Mucosa of rectum (tissue), 2 donors: ENCODE measurements at regions not wholly inside any gene's neighbourhood (a gene's known extent, or its start where the extent isn't known, plus 50 kb on each side); places are given as distances from the start of the nearest gene placed in this dataset.

Experiments used
- H3K27ac ChIP-seq, 2 donors: one replicate each; pipeline ENCODE4 v1.7.0; 2013; ENCODE audit warnings: inconsistent platforms in 2 of 2, low read depth in 2 of 2, low read length in 2 of 2
- H3K27me3 ChIP-seq, 2 donors: one replicate each; pipeline ENCODE4 v1.7.0; 2013; ENCODE audit warnings: low read length in 2 of 2; ENCODE audit not compliant: control insufficient read depth in 2 of 2, insufficient read depth in 2 of 2
- H3K36me3 ChIP-seq, 2 donors: one replicate each; pipeline ENCODE4 v1.7.0; 2013; ENCODE audit warnings: low read length in 2 of 2; ENCODE audit not compliant: control insufficient read depth in 2 of 2, insufficient read depth in 2 of 2
- H3K4me1 ChIP-seq, 2 donors: one replicate each; pipeline ENCODE4 v1.7.0; 2013; ENCODE audit warnings: low read length in 2 of 2, mild to moderate bottlenecking in 1 of 2; ENCODE audit not compliant: control insufficient read depth in 2 of 2, insufficient read depth in 2 of 2
- H3K4me3 ChIP-seq, 2 donors: one replicate each; pipeline ENCODE4 v1.7.0; 2013; ENCODE audit warnings: low read length in 2 of 2
- H3K9ac ChIP-seq, 2 donors: one replicate each; pipeline ENCODE4 v1.7.0; 2013; ENCODE audit warnings: low read length in 2 of 2, low read depth in 1 of 2, mild to moderate bottlenecking in 1 of 2
- H3K9me3 ChIP-seq, 2 donors: one replicate each; pipeline ENCODE4 v1.7.0; 2013; ENCODE audit warnings: low read length in 2 of 2; ENCODE audit not compliant: control insufficient read depth in 2 of 2
- donor health status: healthy.
- donor health status: Normal muscosa, but diverticular disease.

DNA sequence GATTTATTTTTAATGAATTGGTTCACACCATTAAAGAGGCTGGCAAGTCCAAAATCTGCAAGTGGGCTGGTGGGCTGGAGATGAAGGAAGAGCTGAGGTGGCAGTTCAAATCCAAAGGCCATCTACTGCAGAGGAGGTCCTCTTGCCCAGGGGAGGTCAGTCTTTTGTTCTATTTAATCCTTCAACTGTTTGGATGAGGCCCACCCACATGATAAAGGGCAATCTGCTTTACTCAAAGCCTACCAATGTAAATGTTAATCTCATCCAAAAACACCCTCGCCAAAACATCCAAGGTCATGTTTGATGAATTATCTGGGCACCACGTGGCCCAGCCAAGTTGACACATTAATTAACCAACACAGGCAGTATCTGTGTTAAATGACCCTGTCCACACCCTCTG, 99.0 kb downstream of the RRAGC start:
- Histone ChIP-seq H3K9me3 (no peaks in the 10 kb centered on the region), H3K4me3 (no peak overlapping the region), H3K27me3 (peaks cover 0 to 2% of the 10 kb centered on the region in 2 donors)

DNA sequence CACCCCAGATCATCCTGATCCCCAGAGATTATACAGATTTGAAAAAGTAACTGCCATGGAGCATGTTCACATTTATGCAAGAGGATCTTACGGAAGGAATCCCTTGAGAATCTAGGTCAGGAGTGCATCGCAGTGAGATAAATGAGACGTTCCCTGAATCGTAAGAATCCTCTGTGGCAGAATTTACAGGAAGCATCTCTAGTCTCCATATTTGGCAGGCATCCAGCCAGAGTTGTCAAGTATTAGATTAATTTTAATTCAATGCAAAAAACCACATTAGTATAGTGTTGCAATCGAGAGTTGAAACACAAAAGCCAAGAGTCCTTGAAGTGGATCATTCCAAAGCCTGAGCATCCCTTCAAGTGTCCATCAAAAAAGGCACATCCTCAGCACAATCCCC, 100.8 kb downstream of the RRAGC start:
- H3K36me3 ChIP-seq = no peaks in the 10 kb centered on the region
- H3K9me3 ChIP-seq = no peaks in the 10 kb centered on the region
- no peaks in the 10 kb centered on the region for H3K27me3 ChIP-seq
- no peak overlapping the region for H3K27ac ChIP-seq
- no peak overlapping the region for H3K4me3 ChIP-seq
- no peak overlapping the region for H3K9ac ChIP-seq
- no peaks in the 10 kb centered on the region for H3K4me1 ChIP-seq

More for the DNA sequence above, 99.0 kb downstream of the RRAGC start:
- Histone ChIP-seq H3K4me1 (no peaks in the 10 kb centered on the region), H3K36me3 (no peaks in the 10 kb centered on the region), H3K9ac (no peak overlapping the region), H3K27ac (no peak overlapping the region)

DNA sequence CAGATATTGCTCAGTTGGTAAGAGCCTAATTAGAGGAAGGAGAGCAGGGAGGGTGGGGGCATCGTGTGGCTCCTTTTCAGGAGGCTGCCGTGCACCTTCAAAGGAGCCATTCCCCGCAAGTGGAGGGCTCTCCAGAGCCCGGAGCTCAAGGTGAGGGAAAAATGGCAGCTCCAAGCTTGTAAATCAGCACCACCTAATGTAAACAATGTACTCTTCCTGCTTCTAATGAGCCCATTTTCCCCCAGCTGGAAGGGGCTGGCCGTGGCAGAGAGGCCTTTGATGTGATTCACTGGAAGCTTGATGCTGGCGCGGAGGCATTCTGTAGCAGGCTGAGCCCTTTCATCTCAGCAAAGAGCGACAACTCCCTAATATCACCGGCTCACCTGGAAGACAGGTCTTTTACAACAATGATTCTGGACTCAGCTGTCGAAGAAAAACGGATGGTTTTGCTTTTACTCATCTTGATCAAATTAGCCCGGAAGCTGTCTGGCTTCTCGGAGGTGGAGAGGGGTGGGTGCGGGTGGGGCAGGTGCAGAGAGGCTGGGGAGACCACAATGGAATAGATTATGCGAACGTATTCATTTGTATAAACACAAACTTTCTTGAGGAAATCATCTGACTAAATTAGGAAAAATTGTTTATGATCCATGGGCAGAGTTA, 112.5 kb downstream of the RRAGC start:
- peaks cover 0 to 3% of the 10 kb centered on the region in 2 donors for H3K9me3 ChIP-seq
- H3K27me3 ChIP-seq = no peaks in the 10 kb centered on the region
- no peaks in the 10 kb centered on the region for H3K36me3 ChIP-seq
- no peaks in the 10 kb centered on the region for H3K4me1 ChIP-seq
- H3K9ac ChIP-seq = no peak overlapping the region
- H3K27ac ChIP-seq = no peak overlapping the region
- no peak overlapping the region for H3K4me3 ChIP-seq

DNA sequence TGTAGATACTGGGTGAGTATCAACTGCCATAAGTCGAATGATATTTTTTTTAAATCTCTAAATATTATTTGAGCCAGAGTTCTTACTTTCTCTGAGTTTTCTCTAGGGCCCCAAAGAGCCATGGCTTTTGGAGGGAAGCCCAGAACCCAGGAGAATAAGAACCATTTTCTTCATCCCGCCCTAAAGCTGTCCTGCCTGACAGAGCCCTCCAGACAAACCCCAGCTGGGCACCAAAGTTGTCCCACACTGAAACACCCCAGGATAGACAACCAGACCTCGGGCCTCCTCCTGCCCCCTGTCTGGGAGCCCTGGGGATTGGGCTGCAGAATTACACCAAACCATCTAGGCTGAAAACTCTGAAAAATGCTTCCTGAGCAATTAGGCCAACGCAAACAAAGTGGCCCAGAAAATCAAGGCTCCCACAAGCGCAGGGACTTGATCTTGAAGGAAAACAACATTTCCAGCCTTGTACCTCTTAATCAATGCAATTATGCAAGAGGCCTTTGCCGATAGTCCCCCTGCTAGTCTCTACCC, 113.1 kb downstream of the RRAGC start:
- H3K36me3 ChIP-seq = no peaks in the 10 kb centered on the region
- no peaks in the 10 kb centered on the region for H3K4me1 ChIP-seq
- H3K9ac ChIP-seq = no peak overlapping the region
- H3K4me3 ChIP-seq = no peak overlapping the region
- no peak overlapping the region for H3K27ac ChIP-seq
- peaks cover 0 to 3% of the 10 kb centered on the region in 2 donors for H3K9me3 ChIP-seq
- no peaks in the 10 kb centered on the region for H3K27me3 ChIP-seq

DNA sequence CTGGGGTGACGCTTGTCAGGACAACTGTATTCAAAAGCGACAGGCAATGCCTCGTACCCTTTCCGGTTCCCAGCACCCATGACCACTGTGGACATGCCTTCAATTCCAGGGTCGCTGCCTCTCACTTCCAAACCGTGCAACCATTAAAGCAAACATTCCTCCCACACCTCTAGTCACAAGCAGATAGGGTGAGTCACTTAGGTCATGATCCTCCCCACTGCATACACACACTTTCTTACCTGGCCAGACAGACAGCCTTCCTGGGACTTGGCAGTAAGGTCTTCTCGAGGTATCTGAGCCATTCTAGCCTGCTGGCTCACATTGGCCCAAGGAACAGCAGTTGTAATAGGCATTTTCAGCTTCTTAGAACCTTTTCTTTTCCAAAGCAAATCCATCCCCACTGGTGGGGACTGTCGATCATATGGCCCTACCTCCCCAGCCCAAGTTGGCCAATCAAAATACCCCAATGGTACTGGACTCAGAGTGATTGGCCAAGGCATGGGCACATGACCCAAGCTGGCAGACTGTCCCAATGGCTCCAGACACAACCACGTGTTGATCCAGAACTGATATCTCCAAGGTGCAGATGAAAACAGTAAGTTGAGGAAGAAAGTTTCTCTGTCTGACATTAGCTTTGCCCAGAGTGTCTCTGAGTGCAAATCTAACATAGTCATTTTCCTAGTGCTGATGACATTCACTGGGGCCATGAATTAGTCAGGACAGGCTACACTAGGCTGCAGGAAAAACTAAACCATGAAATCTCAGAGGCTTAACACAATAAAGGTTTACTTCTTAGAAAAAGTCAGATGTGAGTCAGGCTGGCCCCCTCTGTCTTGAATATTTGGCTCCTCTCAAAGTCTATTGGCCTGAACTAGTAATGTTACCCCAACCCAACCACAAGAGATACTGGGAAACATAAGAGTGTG, 113.8 kb downstream of the RRAGC start:
- Histone ChIP-seq H3K9ac (no peak overlapping the region), H3K4me3 (no peak overlapping the region), H3K27me3 (no peaks in the 10 kb centered on the region), H3K36me3 (no peaks in the 10 kb centered on the region), H3K27ac (no peak overlapping the region), H3K9me3 (peaks cover 0 to 3% of the 10 kb centered on the region in 2 donors), H3K4me1 (no peaks in the 10 kb centered on the region)

DNA sequence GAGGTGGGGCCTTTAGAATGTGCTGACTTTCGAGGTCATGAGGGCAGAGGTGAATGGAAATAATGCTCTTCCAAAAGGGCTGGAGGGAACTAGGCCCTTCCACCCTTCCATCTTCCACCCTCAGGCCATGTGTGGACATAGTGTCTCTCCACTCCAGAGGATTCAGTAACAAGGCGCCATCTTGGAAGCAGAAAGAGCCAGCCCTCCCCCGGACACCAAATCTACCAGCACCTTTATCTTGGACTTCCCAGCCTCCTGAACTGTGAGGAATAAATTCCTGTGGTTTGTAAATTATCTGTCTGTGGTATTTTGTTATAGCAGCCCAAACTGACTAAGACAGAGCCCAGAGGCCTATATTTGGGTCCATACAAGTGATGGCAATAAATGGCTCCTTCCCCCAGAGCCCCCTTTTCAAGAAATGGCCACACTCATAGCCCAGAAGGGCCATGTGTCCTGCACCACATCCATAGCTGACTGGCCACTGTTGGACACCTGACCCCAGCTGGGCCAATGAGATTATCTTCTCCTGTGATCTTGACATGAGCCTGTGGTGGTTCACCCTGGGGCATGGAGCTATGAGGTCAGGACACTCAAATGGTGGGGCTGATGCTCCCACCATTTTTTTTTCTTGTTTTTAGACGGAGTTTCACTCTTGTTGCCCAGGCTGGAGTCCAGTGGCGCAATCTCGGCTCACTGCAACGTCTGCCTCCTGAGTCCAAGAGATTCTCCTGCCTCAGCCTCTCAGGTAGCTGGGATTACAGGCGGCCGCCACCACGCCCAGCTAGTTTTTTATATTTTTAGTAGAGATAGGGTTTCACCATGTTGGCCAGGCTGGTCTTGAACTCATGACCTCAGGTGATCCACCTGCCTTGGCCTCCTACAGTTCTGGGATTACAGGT, 114.9 kb downstream of the RRAGC start:
- Histone ChIP-seq H3K36me3 (no peaks in the 10 kb centered on the region), H3K27ac (no peak overlapping the region), H3K4me1 (no peaks in the 10 kb centered on the region), H3K9ac (no peak overlapping the region), H3K4me3 (no peak overlapping the region), H3K27me3 (no peaks in the 10 kb centered on the region), H3K9me3 (no peaks in the 10 kb centered on the region)

DNA sequence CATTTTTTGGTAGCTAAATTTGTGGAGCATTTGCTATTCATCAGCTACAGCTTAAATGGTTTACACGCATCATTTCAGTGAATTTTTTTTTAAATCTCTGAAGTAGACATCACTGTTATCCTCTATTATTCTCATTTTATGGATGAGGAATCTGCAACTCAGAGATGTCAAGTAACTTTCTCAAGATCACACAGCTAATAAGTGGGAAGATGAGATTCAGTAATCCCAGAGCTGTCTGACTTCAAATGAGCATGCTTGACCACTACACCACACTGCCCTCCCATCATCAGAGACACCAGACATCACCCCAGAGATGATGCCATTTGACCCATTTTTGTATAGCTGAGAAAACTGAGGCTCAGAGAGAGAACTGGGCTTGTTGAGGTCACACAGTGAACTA, 116.4 kb downstream of the RRAGC start:
- no peaks in the 10 kb centered on the region for H3K9me3 ChIP-seq
- no peak overlapping the region for H3K27ac ChIP-seq
- H3K4me3 ChIP-seq = no peak overlapping the region
- H3K4me1 ChIP-seq = no peaks in the 10 kb centered on the region
- no peaks in the 10 kb centered on the region for H3K27me3 ChIP-seq
- no peaks in the 10 kb centered on the region for H3K36me3 ChIP-seq
- no peak overlapping the region for H3K9ac ChIP-seq

DNA sequence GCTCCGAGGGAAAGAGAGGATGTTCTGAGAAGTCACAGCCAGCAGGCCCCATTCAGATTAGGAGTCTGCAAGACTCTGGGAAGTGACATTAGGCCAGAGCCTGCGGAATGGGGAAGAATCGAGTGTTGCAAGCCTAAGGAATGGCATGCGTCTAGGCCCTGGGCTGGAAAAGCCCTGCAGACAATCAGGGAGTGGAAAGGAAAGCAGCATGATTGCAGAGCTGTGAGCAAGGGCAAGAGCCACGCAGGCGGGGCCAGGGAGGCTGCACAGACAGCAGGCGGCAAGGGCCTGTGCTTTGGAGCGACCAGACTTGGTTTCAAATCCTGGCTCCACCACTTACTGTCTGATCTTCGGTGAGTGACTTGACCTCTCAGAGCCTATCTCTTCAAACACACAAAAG, 118.2 kb downstream of the RRAGC start:
- no peaks in the 10 kb centered on the region for H3K9me3 ChIP-seq
- no peaks in the 10 kb centered on the region for H3K4me1 ChIP-seq
- no peak overlapping the region for H3K9ac ChIP-seq
- H3K4me3 ChIP-seq = no peak overlapping the region
- H3K36me3 ChIP-seq = no peaks in the 10 kb centered on the region
- no peaks in the 10 kb centered on the region for H3K27me3 ChIP-seq
- H3K27ac ChIP-seq = no peak overlapping the region

DNA sequence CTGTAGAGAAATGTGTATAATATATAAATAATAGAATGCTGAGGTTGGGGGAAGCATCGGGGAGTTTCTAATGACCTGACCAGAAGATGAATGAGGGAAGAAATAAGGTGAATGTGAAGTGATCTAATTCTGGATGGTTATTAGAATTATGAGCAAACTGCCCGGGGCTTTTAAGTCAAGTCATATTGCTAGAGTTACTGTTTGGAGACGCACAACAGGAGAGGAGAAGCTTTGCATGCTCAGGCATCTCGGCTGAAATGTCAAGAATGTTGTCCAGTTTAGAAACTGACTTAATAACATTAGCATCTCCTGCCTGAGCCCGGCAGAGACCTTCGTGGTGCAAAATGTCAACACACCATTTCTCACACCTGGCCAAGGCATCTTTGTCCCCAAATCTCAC, 119.1 kb downstream of the RRAGC start:
- H3K36me3 ChIP-seq = no peaks in the 10 kb centered on the region
- no peaks in the 10 kb centered on the region for H3K9me3 ChIP-seq
- no peak overlapping the region for H3K4me3 ChIP-seq
- no peak overlapping the region for H3K9ac ChIP-seq
- no peak overlapping the region for H3K27ac ChIP-seq
- H3K27me3 ChIP-seq = peaks cover 0 to under 1% of the 10 kb centered on the region in 2 donors
- no peaks in the 10 kb centered on the region for H3K4me1 ChIP-seq
